PC-3 (cell line): ENCODE measurements at regions not wholly inside any gene's neighbourhood (a gene's known extent, or its start where the extent isn't known, plus 50 kb on each side); places are given as distances from the start of the nearest gene placed in this dataset.

ENCODE experiments used
- ATAC-seq: fragments of 200-7000 bp; cut with Tn5 transposase; 2 replicates; pipeline ENCODE4 v1.9.1; 2020; ENCODE audit warnings: mild to moderate bottlenecking, moderate library complexity
- BruUV-seq: library from RNA; stranded (reverse); fragments of 400-500 nt; replicated peaks from 2 replicates; lab custom pipeline; 2021; lab: Mats Ljungman, UMichigan
- CTCF ChIA-PET: fragments of 300-600 bp; sonication (Branson Sonifier 250); formaldehyde crosslinking; loops from one replicate; lab custom pipeline; 2022; ENCODE audit warnings: antibody characterized with exemption; lab: Charles Lee
- POLR2A ChIA-PET: fragments of 300-600 bp; sonication (Branson Sonifier 250); formaldehyde crosslinking; loops from one replicate; lab custom pipeline; 2022; ENCODE audit warnings: antibody characterized with exemption; ENCODE audit not compliant: unreplicated experiment; lab: Charles Lee
- DNase-seq: peaks from one replicate; pipeline ENCODE4 v3.0.0-alpha.2; 2015
- H2AFZ ChIP-seq: fragments of 300-600 bp; sonication (generic); 2 replicates; pipeline ENCODE4 v1.6.0; 2016; ENCODE audit warnings: antibody characterized with exemption, low read length
- H3F3A ChIP-seq: fragments of 300-600 bp; sonication (generic); one replicate; pipeline ENCODE4 v1.6.0; 2017; ENCODE audit warnings: antibody characterized with exemption, low read length, control low read depth, mild to moderate bottlenecking; ENCODE audit not compliant: unreplicated experiment
- H3K27ac ChIP-seq: fragments of 300-600 bp; sonication (generic); 2 replicates; pipeline ENCODE4 v1.5.1; 2016; ENCODE audit warnings: mild to moderate bottlenecking, low read length
- H3K27me3 ChIP-seq: fragments of 300-600 bp; sonication (generic); 2 replicates; pipeline ENCODE4 v1.6.1; 2016; ENCODE audit warnings: low read length, mixed read lengths
- H3K36me3 ChIP-seq: fragments of 300-600 bp; sonication (generic); 2 replicates; pipeline ENCODE4 v1.6.1; 2016; ENCODE audit warnings: low read depth, mixed run types, low read length, mixed read lengths
- H3K4me1 ChIP-seq: fragments of 300-600 bp; sonication (generic); 2 replicates; pipeline ENCODE4 v1.5.1; 2016; ENCODE audit warnings: low read length; ENCODE audit not compliant: insufficient read depth
- H3K4me2 ChIP-seq: fragments of 300-600 bp; sonication (generic); 2 replicates; pipeline ENCODE4 v1.6.0; 2016; ENCODE audit warnings: low read length
- H3K4me3 ChIP-seq: fragments of 300-600 bp; sonication (generic); 2 replicates; pipeline ENCODE4 v1.5.1; 2016; ENCODE audit warnings: mild to moderate bottlenecking, low read length, mixed read lengths
- H3K79me2 ChIP-seq: fragments of 300-600 bp; sonication (generic); 2 replicates; pipeline ENCODE4 v1.6.1; 2017; ENCODE audit warnings: low read length, mixed read lengths
- H3K9ac ChIP-seq: fragments of 300-600 bp; sonication (generic); 2 replicates; pipeline ENCODE4 v1.6.0; 2016; ENCODE audit warnings: mild to moderate bottlenecking, low read length
- H3K9me2 ChIP-seq: fragments of 300-600 bp; sonication (generic); replicated peaks from 2 replicates; pipeline ENCODE4 v1.6.1; 2016; ENCODE audit warnings: mixed run types, low read length, mixed read lengths
- H3K9me3 ChIP-seq: fragments of 300-600 bp; sonication (generic); 2 replicates; pipeline ENCODE4 v1.6.1; 2016; ENCODE audit warnings: low read length, mixed read lengths
- H4K20me1 ChIP-seq: fragments of 300-600 bp; sonication (generic); 2 replicates; pipeline ENCODE4 v1.6.1; 2016; ENCODE audit warnings: low read length, mixed read lengths
- CTCF ChIP-seq: fragments of 300-600 bp; sonication (generic); conservative IDR thresholded peaks from 2 replicates; pipeline ENCODE4 v1.5.1; 2017; ENCODE audit warnings: antibody characterized with exemption, low read depth, mild to moderate bottlenecking, low read length
- EZH2 ChIP-seq: fragments of 300-600 bp; sonication (generic); IDR thresholded peaks from one replicate; pipeline ENCODE4 v1.6.1; 2017; ENCODE audit warnings: antibody characterized with exemption, mild to moderate bottlenecking, low read length; ENCODE audit not compliant: unreplicated experiment
- EZH2phosphoT487 ChIP-seq: fragments of 300-600 bp; sonication (generic); IDR thresholded peaks from 2 replicates; pipeline ENCODE4 v1.6.1; 2018; ENCODE audit warnings: mild to moderate bottlenecking, antibody characterized with exemption, low read length, borderline replicate concordance
- intact Hi-C: fragments of 100-400 bp; cut with micrococcal nuclease; formaldehyde crosslinking; loops from 2 replicates; pipeline ENCODE4 v1.9.0; 2023

GRCh38 chr12:20194171-20194570, 174.2 kb upstream of the PDE3A start:
- no peaks in the 10 kb centered on the region for H3K27me3 ChIP-seq
- no peak overlapping the region for H3K4me3 ChIP-seq
- no peak overlapping the region for H3K4me2 ChIP-seq
- H3K79me2 ChIP-seq, result no peaks in the 10 kb centered on the region
- H3K9ac ChIP-seq, result no peak overlapping the region
- no peaks in the 10 kb centered on the region for H3K9me3 ChIP-seq
- no TSS peak for BruUV-seq
- no peaks in the 10 kb centered on the region for H3K4me1 ChIP-seq
- no peak for DNase-seq
- POLR2A ChIA-PET, result no interaction called here
- no peak for TF ChIP-seq EZH2
- no peaks in the 10 kb centered on the region for H3K36me3 ChIP-seq
- no peaks in the 10 kb centered on the region for H3F3A ChIP-seq
- H3K27ac ChIP-seq, result no peak overlapping the region
- no peak for ATAC-seq
- H4K20me1 ChIP-seq, result no peaks in the 10 kb centered on the region
- H2AFZ ChIP-seq, result no peak overlapping the region
- CTCF ChIA-PET, result no interaction called here
- H3K9me2 ChIP-seq, result no peaks in the 10 kb centered on the region
- intact Hi-C loops, result no loop called here

- TF ChIP-seq EZH2 (no peak), CTCF (no peak), EZH2phosphoT487 (no peak)
- H2AFZ ChIP-seq, result no peak overlapping the region
- CTCF ChIA-PET, result no interaction called here
- no peaks in the 10 kb centered on the region for H3K4me1 ChIP-seq
- intact Hi-C loops, result no loop called here
- POLR2A ChIA-PET, result no interaction called here
- DNase-seq, result no peak
- H3K36me3 ChIP-seq, result no peaks in the 10 kb centered on the region
- H3K79me2 ChIP-seq, result no peaks in the 10 kb centered on the region
- no peak overlapping the region for H3K9ac ChIP-seq
- H3K9me2 ChIP-seq, result no peaks in the 10 kb centered on the region
- no peaks in the 10 kb centered on the region for H3K9me3 ChIP-seq
- H3K27ac ChIP-seq, result no peak overlapping the region
- ATAC-seq, result no peak
- H4K20me1 ChIP-seq, result no peaks in the 10 kb centered on the region
- BruUV-seq, result no TSS peak
- no peak overlapping the region for H3K4me3 ChIP-seq
- no peaks in the 10 kb centered on the region for H3F3A ChIP-seq
- H3K4me2 ChIP-seq, result no peak overlapping the region
- no peaks in the 10 kb centered on the region for H3K27me3 ChIP-seq
Observed at GRCh38 chr12:20196767-20197166, 171.6 kb upstream of the PDE3A start.

- Histone ChIP-seq H3K4me1 (no peaks in the 10 kb centered on the region), H3K79me2 (no peaks in the 10 kb centered on the region), H3K27me3 (no peaks in the 10 kb centered on the region), H3F3A (no peaks in the 10 kb centered on the region), H3K4me3 (no peak overlapping the region), H3K9me3 (no peaks in the 10 kb centered on the region), H3K27ac (no peak overlapping the region), H3K4me2 (no peak overlapping the region), H2AFZ (no peak overlapping the region), H3K9ac (no peak overlapping the region), H3K36me3 (no peaks in the 10 kb centered on the region), H3K9me2 (no peaks in the 10 kb centered on the region), H4K20me1 (no peaks in the 10 kb centered on the region)
- POLR2A ChIA-PET, result no interaction called here
- CTCF ChIA-PET, result no interaction called here
- TF ChIP-seq EZH2phosphoT487 (no peak), CTCF (no peak), EZH2 (no peak)
- BruUV-seq, result no TSS peak
- intact Hi-C loops, result no loop called here
- DNase-seq (no peak), ATAC-seq (no peak)
Observed at GRCh38 chr12:20197411-20197810, 170.9 kb upstream of the PDE3A start.
